NCI-H1930 (cell line): ENCODE measurements at regions not wholly inside any gene's neighbourhood (a gene's known extent, or its start where the extent isn't known, plus 50 kb on each side); places are given as distances from the start of the nearest gene placed in this dataset.
"Not testable (repeated sequence)": the region's sequence is repeated elsewhere in the genome, so short reads cannot be mapped to it uniquely, and the experiment has no call there.

Experiments
- DNase-seq, 2 experiments: peaks; one replicate each; lab custom pipeline; 2025; lab: John Stamatoyannopoulos, UW

DNA sequence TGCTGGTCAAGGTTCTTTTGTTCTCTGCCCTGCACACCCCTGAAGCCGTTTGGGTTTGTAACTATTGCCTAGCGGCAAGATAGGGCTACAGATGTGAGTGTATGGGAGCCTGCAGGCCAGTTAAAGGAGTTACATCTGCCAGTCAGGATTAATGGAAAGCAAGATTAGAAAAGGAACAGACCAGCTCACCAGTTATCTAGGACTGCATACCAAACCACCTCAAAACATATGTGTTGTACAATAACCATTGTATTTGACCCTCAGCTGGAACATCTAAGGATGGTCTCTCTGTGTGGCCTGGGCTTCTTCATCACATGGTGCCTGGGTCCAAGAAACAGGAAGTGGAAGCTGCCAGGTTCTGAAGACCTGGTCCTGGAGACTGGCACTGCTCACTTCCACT is 52.5 kb upstream of the FBXO28 start:
- DNase-seq, result no peak

- DNase-seq, result no peak
Measured at GRCh38 chr1:224059897-224060427, 53.9 kb upstream of the FBXO28 start.

GRCh38 chr1:224058303-224058702 is 55.6 kb upstream of the FBXO28 start:
- no peak for DNase-seq

DNA sequence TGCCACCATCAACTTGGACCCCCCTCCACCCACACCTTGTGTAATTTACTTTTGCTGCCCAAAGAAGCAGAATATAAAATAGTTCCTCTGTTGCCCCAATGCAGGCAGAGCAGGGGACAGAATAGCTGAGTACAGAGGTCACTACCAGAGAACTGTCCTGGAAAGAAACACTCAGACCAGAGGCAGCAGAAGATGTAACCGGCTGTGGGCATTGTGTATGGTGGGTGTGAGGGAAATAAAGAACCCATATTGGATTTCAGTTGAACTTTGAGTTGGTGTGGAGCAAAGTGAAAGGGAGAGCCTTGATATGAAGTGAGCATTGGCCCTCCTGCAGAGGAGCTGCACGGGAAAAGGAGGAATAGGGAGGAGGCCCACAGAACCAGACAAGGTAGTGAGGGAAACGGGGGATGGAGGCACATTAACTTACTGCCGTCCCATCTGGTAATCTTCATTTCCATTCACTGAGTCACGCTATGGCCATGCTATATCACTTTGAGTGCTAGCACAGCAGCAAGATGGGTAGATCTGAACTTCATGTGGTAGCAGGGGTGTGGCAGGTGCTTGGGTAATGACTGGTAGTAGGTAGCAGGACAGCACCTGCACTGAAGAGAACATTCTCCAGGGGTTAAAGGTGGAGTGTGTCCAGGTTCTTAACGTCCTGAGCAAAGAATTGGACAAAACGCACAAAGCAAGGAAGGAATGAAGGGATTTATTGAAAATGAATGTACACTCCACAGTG is 56.3 kb upstream of the FBXO28 start:
- no peak for DNase-seq

- no peak for DNase-seq
Measured at GRCh38 chr1:224054611-224055010, 59.3 kb upstream of the FBXO28 start.

GRCh38 chr1:224054012-224054411 is 59.9 kb upstream of the FBXO28 start:
- DNase-seq, result no peak

DNA sequence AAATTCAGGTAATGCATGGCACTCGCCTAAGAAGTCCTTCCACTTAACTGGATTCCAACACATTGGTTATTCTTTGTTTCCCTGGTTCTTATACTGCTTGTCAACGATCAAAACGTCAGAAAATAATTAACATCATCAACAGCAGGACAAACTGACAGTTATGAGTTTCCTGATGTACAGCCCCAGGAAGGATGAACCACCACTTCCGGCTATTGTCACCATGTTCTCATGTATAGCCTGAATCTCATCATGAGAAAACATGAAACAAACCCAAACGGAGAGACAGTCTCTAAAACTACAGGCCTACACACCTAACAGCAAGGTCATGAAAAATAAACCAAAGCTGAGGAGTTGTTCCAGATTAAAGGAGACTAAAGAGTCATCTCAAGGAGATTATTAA is 60.5 kb upstream of the FBXO28 start:
- DNase-seq, result no peak

- no peak for DNase-seq
Measured at GRCh38 chr1:224052772-224053171, 61.1 kb upstream of the FBXO28 start.

- not testable (repeated sequence) for DNase-seq
Measured at GRCh38 chr1:224051782-224052181, 62.1 kb upstream of the FBXO28 start.

DNA sequence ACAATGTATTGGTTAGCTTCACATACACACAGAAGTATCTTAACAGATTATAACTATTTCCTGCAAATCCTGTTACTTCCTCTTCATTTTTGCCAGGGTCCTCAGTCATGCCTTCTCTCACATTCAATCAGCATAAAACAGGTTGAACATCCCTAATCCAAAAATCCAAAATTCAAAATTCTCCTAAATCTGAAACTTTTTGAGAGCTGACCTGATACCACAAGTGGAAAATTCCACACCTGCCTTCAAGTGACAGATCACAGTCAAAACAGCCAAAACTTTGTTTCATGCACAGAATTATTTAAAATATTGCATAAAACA is 62.9 kb upstream of the FBXO28 start:
- no peak for DNase-seq

DNA sequence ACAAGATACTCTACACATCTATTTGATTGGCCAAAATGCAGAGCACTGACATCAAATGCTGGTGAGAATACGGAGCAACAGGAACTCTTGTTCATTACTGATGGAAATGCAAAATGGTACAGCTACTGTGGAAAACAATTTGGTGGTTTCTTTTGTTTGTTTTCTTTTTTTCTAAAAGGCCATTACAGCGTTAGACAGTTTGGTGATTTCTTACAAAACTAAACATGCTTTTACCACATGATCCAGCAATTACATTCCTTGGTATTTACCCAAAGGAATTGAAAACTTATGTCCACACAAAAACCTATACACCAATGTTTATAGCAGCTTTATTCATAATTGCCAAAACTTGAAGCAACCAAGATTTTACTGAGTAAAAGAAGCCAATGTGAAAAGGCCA is 66.4 kb upstream of the FBXO28 start:
- DNase-seq, result no peak

DNA sequence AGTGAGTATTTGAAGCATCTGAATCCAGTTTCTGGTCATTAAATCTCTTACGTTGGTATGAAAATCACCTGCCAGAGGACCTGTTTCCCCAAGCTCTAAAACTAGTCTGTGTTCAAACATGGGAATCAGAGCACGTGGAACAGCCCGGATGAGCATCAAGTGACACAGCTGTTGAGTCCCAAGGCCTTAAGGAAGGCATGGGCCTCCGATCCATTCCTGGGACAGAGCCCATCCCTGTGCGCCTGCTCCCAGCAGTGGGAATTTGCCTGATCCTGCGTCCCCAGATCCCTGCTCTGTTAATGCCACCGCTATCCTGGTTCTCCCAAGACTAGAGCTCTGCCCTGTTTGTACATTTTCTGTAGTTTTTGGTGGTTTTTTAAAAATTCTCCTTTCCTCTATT is 68.4 kb upstream of the FBXO28 start:
- no peak for DNase-seq

- DNase-seq, result no peak
Measured at GRCh38 chr1:224044420-224044819, 69.5 kb upstream of the FBXO28 start.

- no peak for DNase-seq
Measured at GRCh38 chr1:224042557-224043118, 71.3 kb upstream of the FBXO28 start.

DNA sequence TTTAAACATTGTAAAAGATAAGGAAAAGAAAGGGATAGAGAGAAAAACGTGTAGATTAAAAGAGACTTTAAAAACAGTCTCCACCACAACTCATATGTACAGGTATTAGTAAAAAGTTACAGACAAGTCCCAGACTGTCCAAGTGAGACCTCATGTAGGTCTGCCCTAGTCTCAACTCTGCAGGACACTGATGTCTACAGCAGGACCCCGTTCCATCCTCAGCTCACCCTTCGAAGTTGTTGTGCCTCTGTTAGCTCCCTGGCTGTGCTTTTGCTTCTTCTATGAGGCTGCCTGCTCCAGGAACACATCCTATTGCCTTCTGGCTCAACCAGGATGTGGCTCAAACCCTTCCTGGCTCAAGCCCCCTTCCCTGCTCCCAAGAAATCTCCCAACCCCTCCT is 72.9 kb upstream of the FBXO28 start:
- no peak for DNase-seq

- not testable (repeated sequence) for DNase-seq
Measured at GRCh38 chr1:224040423-224040822, 73.5 kb upstream of the FBXO28 start.

GRCh38 chr1:224040006-224040405 is 73.9 kb upstream of the FBXO28 start:
- DNase-seq, result not testable (repeated sequence)

DNA sequence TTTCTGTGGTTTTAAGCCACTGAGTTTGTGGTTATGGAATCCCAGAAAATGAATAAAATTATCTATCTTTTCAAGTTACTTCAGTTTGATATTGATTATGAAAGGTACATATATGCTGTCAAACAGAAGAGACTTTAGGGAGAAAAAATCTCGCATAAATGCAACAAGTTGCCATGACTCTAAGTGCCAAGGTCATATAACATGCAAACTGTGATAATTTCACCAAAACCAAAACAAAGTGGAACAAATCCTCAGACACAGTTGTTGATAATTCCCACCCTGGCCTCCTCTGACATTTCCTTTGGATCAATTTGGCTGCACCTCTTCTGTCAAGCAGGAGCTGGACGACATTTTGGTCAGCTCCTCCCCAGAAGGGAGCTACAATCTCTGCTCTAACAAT is 75.1 kb upstream of the FBXO28 start:
- not testable (repeated sequence) for DNase-seq

- DNase-seq, result not testable (repeated sequence)
Measured at GRCh38 chr1:224037362-224037761, 76.5 kb upstream of the FBXO28 start.

DNA sequence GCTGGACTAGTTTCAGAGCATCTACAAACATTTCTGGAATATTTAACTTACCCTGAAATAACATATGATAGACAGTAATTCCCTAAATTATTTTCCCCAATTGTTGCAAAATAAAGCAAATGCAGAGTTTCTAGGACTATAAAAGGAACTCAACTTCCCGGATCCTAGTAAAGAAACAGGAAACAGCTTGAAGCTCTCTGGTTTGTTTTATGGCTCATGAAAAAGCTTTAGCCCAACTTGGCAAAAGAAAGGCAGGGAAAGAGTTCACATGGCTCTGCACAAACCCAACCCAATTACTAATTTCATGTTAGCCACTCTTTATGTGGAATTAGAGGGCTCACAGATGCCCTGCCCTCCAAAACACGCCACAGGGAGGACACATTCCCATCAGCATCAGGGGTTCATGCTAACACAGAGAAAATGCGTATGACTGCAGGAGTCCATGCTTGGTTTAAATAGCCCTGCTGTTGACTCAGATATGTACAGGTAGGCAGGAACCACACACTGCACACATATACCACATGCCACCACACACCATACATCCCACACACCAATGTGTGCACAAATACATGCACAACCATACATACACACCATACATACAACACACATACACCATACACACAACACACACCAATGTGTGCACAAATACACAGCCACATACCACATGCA is 81.2 kb upstream of the FBXO28 start:
- not testable (repeated sequence) for DNase-seq

- DNase-seq, result not testable (repeated sequence)
Measured at GRCh38 chr1:224031986-224032385, 81.9 kb upstream of the FBXO28 start.

DNA sequence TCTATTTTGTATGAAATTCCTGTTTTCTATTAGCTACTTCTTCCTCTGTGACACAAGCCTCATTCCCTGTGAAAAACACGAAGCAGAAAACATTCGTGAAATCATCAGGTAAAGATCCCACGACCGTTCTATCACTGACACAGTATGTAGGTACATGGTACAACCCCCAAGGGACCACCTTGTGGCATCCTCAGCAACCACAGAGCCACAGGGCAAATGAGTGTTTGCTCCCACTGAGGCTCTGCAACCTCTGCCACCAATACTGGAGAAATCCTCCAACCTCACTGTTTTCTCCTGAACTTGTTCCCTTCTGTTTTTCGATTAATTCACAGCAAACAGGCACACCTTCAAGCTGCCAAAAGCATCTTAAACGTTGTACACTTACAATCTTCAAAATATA is 83.7 kb upstream of the FBXO28 start:
- DNase-seq, result not testable (repeated sequence)
